ENCODE measurements at regions not wholly inside any gene's neighbourhood (a gene's known extent, or its start where the extent isn't known, plus 50 kb on each side); places are given as distances from the start of the nearest gene placed in this dataset.
"Not testable (repeated sequence)": the region's sequence is repeated elsewhere in the genome, so short reads cannot be mapped to it uniquely, and the experiment has no call there.

- H3K4me3 ChIP-seq (ENCODE audit: low read length); H3K4me1 ChIP-seq (ENCODE audit: control insufficient read depth, insufficient read depth, low read length); H3K9me3 ChIP-seq (replicated peaks; ENCODE audit: control insufficient read depth, low read depth, low read length); H3K27me3 ChIP-seq (ENCODE audit: control insufficient read depth, insufficient read depth, low read length); H3K27ac ChIP-seq (ENCODE audit: low read length); DNase-seq; H3K36me3 ChIP-seq (ENCODE audit: control insufficient read depth, insufficient read depth, low read length): not testable (repeated sequence)
- WGBS (ENCODE audit: insufficient coverage), result no CpG with 5 or more reads among the region's 3 CpGs
These were observed 141.6 kb downstream of the SLC38A4 start for GRCh38 chr12:46684243-46684642.

GRCh38 chr12:46682148-46682547 lies 143.6 kb downstream of the SLC38A4 start:
- WGBS (ENCODE audit: insufficient coverage), result no CpG with 5 or more reads among the region's 1 CpG
- Histone ChIP-seq H3K4me1 (ENCODE audit: control insufficient read depth, insufficient read depth, low read length) (no peaks in the 10 kb centered on the region), H3K9me3 (replicated peaks; ENCODE audit: control insufficient read depth, low read depth, low read length) (peaks cover 2% of the 10 kb centered on the region), H3K27me3 (ENCODE audit: control insufficient read depth, insufficient read depth, low read length) (no peaks in the 10 kb centered on the region), H3K27ac (ENCODE audit: low read length) (no peak overlapping the region), H3K4me3 (ENCODE audit: low read length) (no peak overlapping the region), H3K36me3 (ENCODE audit: control insufficient read depth, insufficient read depth, low read length) (no peaks in the 10 kb centered on the region)
- no peak for DNase-seq

- no peak for DNase-seq
- Histone ChIP-seq H3K4me1 (ENCODE audit: control insufficient read depth, insufficient read depth, low read length) (no peaks in the 10 kb centered on the region), H3K9me3 (replicated peaks; ENCODE audit: control insufficient read depth, low read depth, low read length) (peaks cover 2% of the 10 kb centered on the region), H3K27me3 (ENCODE audit: control insufficient read depth, insufficient read depth, low read length) (no peaks in the 10 kb centered on the region), H3K27ac (ENCODE audit: low read length) (no peak overlapping the region), H3K36me3 (ENCODE audit: control insufficient read depth, insufficient read depth, low read length) (no peaks in the 10 kb centered on the region), H3K4me3 (ENCODE audit: low read length) (no peak overlapping the region)
- no CpG with 5 or more reads among the region's 1 CpG for WGBS (ENCODE audit: insufficient coverage)
These were observed 145.3 kb downstream of the SLC38A4 start for GRCh38 chr12:46680506-46680905.

- no peak overlapping the region for H3K4me3 ChIP-seq (ENCODE audit: low read length)
- H3K9me3 ChIP-seq (replicated peaks; ENCODE audit: control insufficient read depth, low read depth, low read length), result peaks cover 2% of the 10 kb centered on the region
- H3K27ac ChIP-seq (ENCODE audit: low read length), result no peak overlapping the region
- no peaks in the 10 kb centered on the region for H3K36me3 ChIP-seq (ENCODE audit: control insufficient read depth, insufficient read depth, low read length)
- no peak for DNase-seq
- H3K4me1 ChIP-seq (ENCODE audit: control insufficient read depth, insufficient read depth, low read length), result no peaks in the 10 kb centered on the region
- WGBS (ENCODE audit: insufficient coverage), result no CpG with 5 or more reads among the region's 3 CpGs
- no peaks in the 10 kb centered on the region for H3K27me3 ChIP-seq (ENCODE audit: control insufficient read depth, insufficient read depth, low read length)
These were observed 146.0 kb downstream of the SLC38A4 start for GRCh38 chr12:46679754-46680153.

GRCh38 chr12:46678426-46678825 lies 147.4 kb downstream of the SLC38A4 start:
- no peak overlapping the region for H3K27ac ChIP-seq (ENCODE audit: low read length)
- DNase-seq, result no peak
- WGBS (ENCODE audit: insufficient coverage), result no CpG with 5 or more reads among the region's 3 CpGs

GRCh38 chr12:46677749-46678148 lies 148.0 kb downstream of the SLC38A4 start:
- Histone ChIP-seq H3K4me1 (ENCODE audit: control insufficient read depth, insufficient read depth, low read length) (no peaks in the 10 kb centered on the region), H3K27me3 (ENCODE audit: control insufficient read depth, insufficient read depth, low read length) (no peaks in the 10 kb centered on the region), H3K4me3 (ENCODE audit: low read length) (no peak overlapping the region), H3K9me3 (replicated peaks; ENCODE audit: control insufficient read depth, low read depth, low read length) (no peaks in the 10 kb centered on the region), H3K36me3 (ENCODE audit: control insufficient read depth, insufficient read depth, low read length) (no peaks in the 10 kb centered on the region), H3K27ac (ENCODE audit: low read length) (no peak overlapping the region)
- DNase-seq, result no peak
- WGBS (ENCODE audit: insufficient coverage), result no CpG with 5 or more reads among the region's 2 CpGs

More at GRCh38 chr12:46678426-46678825, 147.4 kb downstream of the SLC38A4 start:
- H3K4me1 ChIP-seq (ENCODE audit: control insufficient read depth, insufficient read depth, low read length), result no peaks in the 10 kb centered on the region
- no peaks in the 10 kb centered on the region for H3K36me3 ChIP-seq (ENCODE audit: control insufficient read depth, insufficient read depth, low read length)
- peaks cover 2% of the 10 kb centered on the region for H3K9me3 ChIP-seq (replicated peaks; ENCODE audit: control insufficient read depth, low read depth, low read length)
- no peaks in the 10 kb centered on the region for H3K27me3 ChIP-seq (ENCODE audit: control insufficient read depth, insufficient read depth, low read length)
- H3K4me3 ChIP-seq (ENCODE audit: low read length), result no peak overlapping the region

GRCh38 chr12:46676797-46677520 lies 148.8 kb downstream of the SLC38A4 start:
- Histone ChIP-seq H3K27me3 (ENCODE audit: control insufficient read depth, insufficient read depth, low read length) (no peaks in the 10 kb centered on the region), H3K36me3 (ENCODE audit: control insufficient read depth, insufficient read depth, low read length) (no peaks in the 10 kb centered on the region), H3K4me1 (ENCODE audit: control insufficient read depth, insufficient read depth, low read length) (no peaks in the 10 kb centered on the region), H3K27ac (ENCODE audit: low read length) (no peak overlapping the region), H3K9me3 (replicated peaks; ENCODE audit: control insufficient read depth, low read depth, low read length) (no peaks in the 10 kb centered on the region), H3K4me3 (ENCODE audit: low read length) (no peak overlapping the region)
- no peak for DNase-seq
- 90% methylated on average over 3 of the region's 7 CpGs for WGBS (ENCODE audit: insufficient coverage)

- DNase-seq, result no peak
- no peak overlapping the region for H3K4me3 ChIP-seq (ENCODE audit: low read length)
- H3K27me3 ChIP-seq (ENCODE audit: control insufficient read depth, insufficient read depth, low read length), result no peaks in the 10 kb centered on the region
- WGBS (ENCODE audit: insufficient coverage), result no CpG with 5 or more reads among the region's 1 CpG
- H3K27ac ChIP-seq (ENCODE audit: low read length), result no peak overlapping the region
- no peaks in the 10 kb centered on the region for H3K9me3 ChIP-seq (replicated peaks; ENCODE audit: control insufficient read depth, low read depth, low read length)
- H3K36me3 ChIP-seq (ENCODE audit: control insufficient read depth, insufficient read depth, low read length), result no peaks in the 10 kb centered on the region
- no peaks in the 10 kb centered on the region for H3K4me1 ChIP-seq (ENCODE audit: control insufficient read depth, insufficient read depth, low read length)
These were observed 149.4 kb downstream of the SLC38A4 start for GRCh38 chr12:46676396-46676795.

GRCh38 chr12:46675736-46676135 lies 150.1 kb downstream of the SLC38A4 start:
- H3K27ac ChIP-seq (ENCODE audit: low read length), result no peak overlapping the region
- no peaks in the 10 kb centered on the region for H3K4me1 ChIP-seq (ENCODE audit: control insufficient read depth, insufficient read depth, low read length)
- H3K27me3 ChIP-seq (ENCODE audit: control insufficient read depth, insufficient read depth, low read length), result no peaks in the 10 kb centered on the region
- DNase-seq, result peak; percentile 67
- H3K9me3 ChIP-seq (replicated peaks; ENCODE audit: control insufficient read depth, low read depth, low read length), result no peaks in the 10 kb centered on the region
- no peak overlapping the region for H3K4me3 ChIP-seq (ENCODE audit: low read length)
- 44% methylated on average over 9 of the region's 11 CpGs for WGBS (ENCODE audit: insufficient coverage)
- no peaks in the 10 kb centered on the region for H3K36me3 ChIP-seq (ENCODE audit: control insufficient read depth, insufficient read depth, low read length)

GRCh38 chr12:46674800-46675199 lies 151.0 kb downstream of the SLC38A4 start:
- 78% methylated on average over 3 of the region's 4 CpGs for WGBS (ENCODE audit: insufficient coverage)
- Histone ChIP-seq H3K4me3 (ENCODE audit: low read length) (no peak overlapping the region), H3K9me3 (replicated peaks; ENCODE audit: control insufficient read depth, low read depth, low read length) (no peaks in the 10 kb centered on the region), H3K36me3 (ENCODE audit: control insufficient read depth, insufficient read depth, low read length) (no peaks in the 10 kb centered on the region), H3K4me1 (ENCODE audit: control insufficient read depth, insufficient read depth, low read length) (no peaks in the 10 kb centered on the region), H3K27me3 (ENCODE audit: control insufficient read depth, insufficient read depth, low read length) (no peaks in the 10 kb centered on the region), H3K27ac (ENCODE audit: low read length) (no peak overlapping the region)
- no peak for DNase-seq

GRCh38 chr12:46674129-46674528 lies 151.7 kb downstream of the SLC38A4 start:
- H3K4me1 ChIP-seq (ENCODE audit: control insufficient read depth, insufficient read depth, low read length), result no peaks in the 10 kb centered on the region
- no CpG with 5 or more reads among the region's 1 CpG for WGBS (ENCODE audit: insufficient coverage)
- H3K36me3 ChIP-seq (ENCODE audit: control insufficient read depth, insufficient read depth, low read length), result no peaks in the 10 kb centered on the region
- no peaks in the 10 kb centered on the region for H3K9me3 ChIP-seq (replicated peaks; ENCODE audit: control insufficient read depth, low read depth, low read length)
- no peak overlapping the region for H3K4me3 ChIP-seq (ENCODE audit: low read length)
- DNase-seq, result no peak
- no peak overlapping the region for H3K27ac ChIP-seq (ENCODE audit: low read length)
- H3K27me3 ChIP-seq (ENCODE audit: control insufficient read depth, insufficient read depth, low read length), result no peaks in the 10 kb centered on the region
